ENCODE measurements at regions not wholly inside any gene's neighbourhood (a gene's known extent, or its start where the extent isn't known, plus 50 kb on each side); places are given as distances from the start of the nearest gene placed in this dataset.

DNA sequence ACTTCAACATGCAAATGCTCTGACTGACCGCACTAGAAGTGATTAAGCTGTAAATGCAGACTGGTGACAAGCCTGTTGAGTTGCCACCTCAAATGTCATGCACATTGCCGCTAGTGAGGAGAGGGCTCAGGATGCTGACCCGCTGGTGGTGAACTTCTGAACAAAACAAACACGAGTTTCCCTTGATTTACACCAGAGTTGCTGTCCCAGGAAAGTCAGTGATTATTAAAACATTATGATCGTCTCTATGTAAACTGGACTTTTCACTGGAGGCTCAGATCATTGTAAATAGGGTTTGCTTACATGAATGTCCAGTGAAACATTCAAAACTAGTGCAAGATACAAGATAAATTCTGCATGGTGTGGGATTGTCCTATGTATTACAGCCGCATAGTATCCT is 420.1 kb downstream of the PREX1 start:
- no peak for DNase-seq (ENCODE audit: low read depth in 1 of 2, low spot score in 1 of 2)
- TF ChIP-seq, protein P1, sequence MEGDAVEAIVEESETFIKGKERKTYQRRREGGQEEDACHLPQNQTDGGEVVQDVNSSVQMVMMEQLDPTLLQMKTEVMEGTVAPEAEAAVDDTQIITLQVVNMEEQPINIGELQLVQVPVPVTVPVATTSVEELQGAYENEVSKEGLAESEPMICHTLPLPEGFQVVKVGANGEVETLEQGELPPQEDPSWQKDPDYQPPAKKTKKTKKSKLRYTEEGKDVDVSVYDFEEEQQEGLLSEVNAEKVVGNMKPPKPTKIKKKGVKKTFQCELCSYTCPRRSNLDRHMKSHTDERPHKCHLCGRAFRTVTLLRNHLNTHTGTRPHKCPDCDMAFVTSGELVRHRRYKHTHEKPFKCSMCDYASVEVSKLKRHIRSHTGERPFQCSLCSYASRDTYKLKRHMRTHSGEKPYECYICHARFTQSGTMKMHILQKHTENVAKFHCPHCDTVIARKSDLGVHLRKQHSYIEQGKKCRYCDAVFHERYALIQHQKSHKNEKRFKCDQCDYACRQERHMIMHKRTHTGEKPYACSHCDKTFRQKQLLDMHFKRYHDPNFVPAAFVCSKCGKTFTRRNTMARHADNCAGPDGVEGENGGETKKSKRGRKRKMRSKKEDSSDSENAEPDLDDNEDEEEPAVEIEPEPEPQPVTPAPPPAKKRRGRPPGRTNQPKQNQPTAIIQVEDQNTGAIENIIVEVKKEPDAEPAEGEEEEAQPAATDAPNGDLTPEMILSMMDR (IDR thresholded peaks at IDR 0.05; ENCODE audit: insufficient read depth, low read length), result no peak
- TF ChIP-seq, protein P2, sequence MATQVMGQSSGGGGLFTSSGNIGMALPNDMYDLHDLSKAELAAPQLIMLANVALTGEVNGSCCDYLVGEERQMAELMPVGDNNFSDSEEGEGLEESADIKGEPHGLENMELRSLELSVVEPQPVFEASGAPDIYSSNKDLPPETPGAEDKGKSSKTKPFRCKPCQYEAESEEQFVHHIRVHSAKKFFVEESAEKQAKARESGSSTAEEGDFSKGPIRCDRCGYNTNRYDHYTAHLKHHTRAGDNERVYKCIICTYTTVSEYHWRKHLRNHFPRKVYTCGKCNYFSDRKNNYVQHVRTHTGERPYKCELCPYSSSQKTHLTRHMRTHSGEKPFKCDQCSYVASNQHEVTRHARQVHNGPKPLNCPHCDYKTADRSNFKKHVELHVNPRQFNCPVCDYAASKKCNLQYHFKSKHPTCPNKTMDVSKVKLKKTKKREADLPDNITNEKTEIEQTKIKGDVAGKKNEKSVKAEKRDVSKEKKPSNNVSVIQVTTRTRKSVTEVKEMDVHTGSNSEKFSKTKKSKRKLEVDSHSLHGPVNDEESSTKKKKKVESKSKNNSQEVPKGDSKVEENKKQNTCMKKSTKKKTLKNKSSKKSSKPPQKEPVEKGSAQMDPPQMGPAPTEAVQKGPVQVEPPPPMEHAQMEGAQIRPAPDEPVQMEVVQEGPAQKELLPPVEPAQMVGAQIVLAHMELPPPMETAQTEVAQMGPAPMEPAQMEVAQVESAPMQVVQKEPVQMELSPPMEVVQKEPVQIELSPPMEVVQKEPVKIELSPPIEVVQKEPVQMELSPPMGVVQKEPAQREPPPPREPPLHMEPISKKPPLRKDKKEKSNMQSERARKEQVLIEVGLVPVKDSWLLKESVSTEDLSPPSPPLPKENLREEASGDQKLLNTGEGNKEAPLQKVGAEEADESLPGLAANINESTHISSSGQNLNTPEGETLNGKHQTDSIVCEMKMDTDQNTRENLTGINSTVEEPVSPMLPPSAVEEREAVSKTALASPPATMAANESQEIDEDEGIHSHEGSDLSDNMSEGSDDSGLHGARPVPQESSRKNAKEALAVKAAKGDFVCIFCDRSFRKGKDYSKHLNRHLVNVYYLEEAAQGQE (IDR thresholded peaks at IDR 0.05; ENCODE audit: insufficient replicate concordance, low read depth), result no peak
- TF ChIP-seq SPI1 (IDR thresholded peaks at IDR 0.05; ENCODE audit: borderline replicate concordance, low read depth) (no peak), GABPA (IDR thresholded peaks at IDR 0.05; ENCODE audit: low read depth) (no peak), POLR2AphosphoS5 (IDR thresholded peaks at IDR 0.05; ENCODE audit: low read depth) (no peak)
- H3K27ac ChIP-seq (replicated peaks), result no peak overlapping the region
- H3K27me3 ChIP-seq (ENCODE audit: insufficient read depth, poor library complexity, severe bottlenecking), result no peaks in the 10 kb centered on the region
- no peak overlapping the region for H3K4me3 ChIP-seq (replicated peaks; ENCODE audit: insufficient read depth, low read length)

DNA sequence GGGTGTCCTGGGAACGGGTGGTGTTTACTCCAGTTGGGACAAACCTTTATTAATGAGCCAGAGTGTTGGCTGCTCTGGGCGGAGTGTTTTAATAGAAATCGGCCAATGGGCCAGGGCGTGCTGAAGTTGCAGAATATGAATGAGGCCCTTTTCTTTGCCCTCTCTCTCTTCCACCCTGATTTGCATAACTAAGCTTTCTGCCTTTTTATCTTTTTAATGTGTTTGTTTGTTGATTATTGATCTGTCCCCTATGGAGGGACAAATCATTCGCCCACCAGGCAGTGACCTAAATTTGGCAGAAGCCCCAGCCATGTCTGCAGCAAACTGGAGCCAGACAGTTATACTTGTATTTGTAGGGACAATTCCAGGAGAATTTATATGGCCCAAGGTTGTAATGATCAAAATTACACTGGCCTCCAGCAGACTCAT is 420.9 kb downstream of the PREX1 start:
- TF ChIP-seq SPI1 (IDR thresholded peaks at IDR 0.05; ENCODE audit: borderline replicate concordance, low read depth), result no peak
- TF ChIP-seq, protein P1 (IDR thresholded peaks at IDR 0.05; ENCODE audit: insufficient read depth, low read length), result no peak
- TF ChIP-seq POLR2AphosphoS5 (IDR thresholded peaks at IDR 0.05; ENCODE audit: low read depth), result no peak
- DNase-seq (ENCODE audit: low read depth in 1 of 2, low spot score in 1 of 2), result no peak
- H3K27ac ChIP-seq (replicated peaks), result no peak overlapping the region
- H3K4me3 ChIP-seq (replicated peaks; ENCODE audit: insufficient read depth, low read length), result no peak overlapping the region
- no peaks in the 10 kb centered on the region for H3K27me3 ChIP-seq (ENCODE audit: insufficient read depth, poor library complexity, severe bottlenecking)

DNA sequence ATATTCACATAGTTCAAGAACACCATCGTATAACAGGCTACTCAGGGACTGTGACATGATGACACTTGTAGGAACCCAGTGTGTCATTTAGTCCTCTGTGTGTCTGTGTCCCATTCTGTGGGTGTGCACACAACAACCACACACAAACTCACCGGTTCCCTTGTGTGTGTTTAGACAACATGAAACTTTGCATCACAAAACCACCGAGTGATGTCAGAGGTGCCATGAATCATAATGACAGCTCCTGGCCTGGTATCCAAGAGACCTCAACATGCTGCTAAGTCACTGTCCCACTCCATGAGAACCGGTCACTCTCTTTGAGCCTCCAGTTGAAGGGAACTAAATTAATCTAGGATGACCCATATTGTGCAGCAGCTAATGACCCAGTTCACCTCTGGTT is 421.3 kb downstream of the PREX1 start:
- Histone ChIP-seq H3K27ac (replicated peaks) (no peak overlapping the region), H3K27me3 (ENCODE audit: insufficient read depth, poor library complexity, severe bottlenecking) (no peaks in the 10 kb centered on the region), H3K4me3 (replicated peaks; ENCODE audit: insufficient read depth, low read length) (no peak overlapping the region)
- no peak for DNase-seq (ENCODE audit: low read depth in 1 of 2, low spot score in 1 of 2)
- no peak for TF ChIP-seq POLR2AphosphoS5 (IDR thresholded peaks at IDR 0.05; ENCODE audit: low read depth)
- TF ChIP-seq, protein P1 (IDR thresholded peaks at IDR 0.05; ENCODE audit: insufficient read depth, low read length), result no peak
- TF ChIP-seq SPI1 (IDR thresholded peaks at IDR 0.05; ENCODE audit: borderline replicate concordance, low read depth), result no peak
- TF ChIP-seq, protein P2 (IDR thresholded peaks at IDR 0.05; ENCODE audit: insufficient replicate concordance, low read depth), result no peak
- no peak for TF ChIP-seq GABPA (IDR thresholded peaks at IDR 0.05; ENCODE audit: low read depth)

DNA sequence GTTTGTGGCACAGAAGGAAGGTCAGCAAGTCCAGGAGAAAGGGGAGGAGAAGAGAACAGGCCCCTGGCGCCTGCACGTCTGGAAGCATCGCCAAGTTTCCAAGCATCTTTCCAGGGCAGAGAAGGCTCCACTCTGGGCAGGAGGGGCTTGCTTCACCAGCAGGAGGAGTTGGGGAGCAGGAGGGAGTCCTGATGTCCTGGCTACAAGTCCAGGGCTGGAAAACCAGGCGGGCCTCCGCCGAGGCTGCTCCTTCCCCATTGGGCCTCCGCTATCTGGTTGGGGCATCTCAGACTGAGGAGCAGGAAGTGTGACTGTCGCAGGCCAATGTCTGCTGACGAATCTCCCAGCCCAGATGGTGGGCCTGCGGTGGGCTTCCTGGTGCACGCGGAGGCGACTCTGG is 421.9 kb downstream of the PREX1 start:
- TF ChIP-seq POLR2AphosphoS5 (IDR thresholded peaks at IDR 0.05; ENCODE audit: low read depth) (no peak), GABPA (IDR thresholded peaks at IDR 0.05; ENCODE audit: low read depth) (no peak)
- TF ChIP-seq, protein P2 (IDR thresholded peaks at IDR 0.05; ENCODE audit: insufficient replicate concordance, low read depth), result no peak
- Histone ChIP-seq H3K27ac (replicated peaks) (no peak overlapping the region), H3K4me3 (replicated peaks; ENCODE audit: insufficient read depth, low read length) (no peak overlapping the region), H3K27me3 (ENCODE audit: insufficient read depth, poor library complexity, severe bottlenecking) (no peaks in the 10 kb centered on the region)
- DNase-seq (ENCODE audit: low read depth in 1 of 2, low spot score in 1 of 2), result no peak
